ENCODE measurements at regions not wholly inside any gene's neighbourhood (a gene's known extent, or its start where the extent isn't known, plus 50 kb on each side); places are given as distances from the start of the nearest gene placed in this dataset.

- no TSS peak for BruUV-seq (replicated peaks)
- Histone ChIP-seq H3K4me2 (ENCODE audit: low read length) (no peak overlapping the region), H3K4me3 (ENCODE audit: low read depth, low read length, poor library complexity, severe bottlenecking) (no peak overlapping the region), H4K20me1 (ENCODE audit: insufficient read depth, low read length) (no peaks in the 10 kb centered on the region), H3K36me3 (ENCODE audit: insufficient read depth, low read length) (no peaks in the 10 kb centered on the region), H2AFZ (ENCODE audit: low read length) (no peak overlapping the region), H3K27ac (ENCODE audit: low read depth, low read length, poor library complexity, severe bottlenecking) (no peak overlapping the region), H3K4me1 (ENCODE audit: insufficient read depth, low read length, poor library complexity, severe bottlenecking) (no peaks in the 10 kb centered on the region), H3K9me3 (ENCODE audit: low read length) (no peaks in the 10 kb centered on the region), H3K9me2 (ENCODE audit: insufficient read depth, low read length) (no peaks in the 10 kb centered on the region), H3K79me2 (ENCODE audit: insufficient read depth, low read depth, low read length) (no peaks in the 10 kb centered on the region)
- no peak for DNase-seq (ENCODE audit: low spot score)
- ChIA-PET CTCF (ENCODE audit: unreplicated experiment) (no interaction called here), POLR2A (no interaction called here)
- TF ChIP-seq CTCF (conservative IDR thresholded peaks at IDR 0.05; ENCODE audit: low read length) (no peak), EZH2phosphoT487 (IDR thresholded peaks at IDR 0.05; ENCODE audit: borderline replicate concordance, low read depth, low read length) (no peak)
- intact Hi-C loops (cut with micrococcal nuclease; ENCODE audit: unreplicated experiment) = no loop called here
These were observed 197.9 kb downstream of the ANKRD50 start for GRCh38 chr4:124514588-124514987.

DNA sequence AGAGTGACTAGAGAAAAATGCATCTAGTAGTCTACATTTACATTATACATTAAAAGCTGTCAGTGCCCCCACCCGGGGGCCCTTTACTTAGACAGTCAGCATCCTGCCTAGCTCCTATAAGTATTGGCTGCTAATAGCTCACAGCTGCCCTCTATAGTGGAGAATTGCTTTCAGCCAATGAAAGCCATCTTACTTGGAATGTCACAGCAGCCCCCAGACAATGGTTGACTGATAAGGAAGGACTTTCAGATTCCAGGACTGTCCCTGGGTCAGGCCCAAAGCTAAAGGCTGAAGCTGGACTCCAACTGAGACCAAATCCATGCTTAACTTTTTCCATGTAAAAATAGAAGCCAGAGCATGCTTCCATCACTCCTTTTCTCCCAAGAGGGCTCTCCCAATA lies 196.9 kb downstream of the ANKRD50 start:
- no peaks in the 10 kb centered on the region for H3K9me3 ChIP-seq (ENCODE audit: low read length)
- H4K20me1 ChIP-seq (ENCODE audit: insufficient read depth, low read length) = no peaks in the 10 kb centered on the region
- no peaks in the 10 kb centered on the region for H3K79me2 ChIP-seq (ENCODE audit: insufficient read depth, low read depth, low read length)
- no peak overlapping the region for H3K4me3 ChIP-seq (ENCODE audit: low read depth, low read length, poor library complexity, severe bottlenecking)
- H3K4me2 ChIP-seq (ENCODE audit: low read length) = no peak overlapping the region
- intact Hi-C loops (cut with micrococcal nuclease; ENCODE audit: unreplicated experiment) = no loop called here
- no peaks in the 10 kb centered on the region for H3K9me2 ChIP-seq (ENCODE audit: insufficient read depth, low read length)
- POLR2A ChIA-PET = no interaction called here
- peak; percentile 24; the same call in 1 of the 2 replicates for TF ChIP-seq CTCF (conservative IDR thresholded peaks at IDR 0.05; ENCODE audit: low read length)
- TF ChIP-seq EZH2phosphoT487 (IDR thresholded peaks at IDR 0.05; ENCODE audit: borderline replicate concordance, low read depth, low read length) = no peak
- no peaks in the 10 kb centered on the region for H3K4me1 ChIP-seq (ENCODE audit: insufficient read depth, low read length, poor library complexity, severe bottlenecking)
- DNase-seq (ENCODE audit: low spot score) = no peak
- CTCF ChIA-PET (ENCODE audit: unreplicated experiment) = no interaction called here
- no peak overlapping the region for H3K27ac ChIP-seq (ENCODE audit: low read depth, low read length, poor library complexity, severe bottlenecking)
- H2AFZ ChIP-seq (ENCODE audit: low read length) = no peak overlapping the region
- BruUV-seq (replicated peaks) = no TSS peak
- H3K36me3 ChIP-seq (ENCODE audit: insufficient read depth, low read length) = no peaks in the 10 kb centered on the region

DNA sequence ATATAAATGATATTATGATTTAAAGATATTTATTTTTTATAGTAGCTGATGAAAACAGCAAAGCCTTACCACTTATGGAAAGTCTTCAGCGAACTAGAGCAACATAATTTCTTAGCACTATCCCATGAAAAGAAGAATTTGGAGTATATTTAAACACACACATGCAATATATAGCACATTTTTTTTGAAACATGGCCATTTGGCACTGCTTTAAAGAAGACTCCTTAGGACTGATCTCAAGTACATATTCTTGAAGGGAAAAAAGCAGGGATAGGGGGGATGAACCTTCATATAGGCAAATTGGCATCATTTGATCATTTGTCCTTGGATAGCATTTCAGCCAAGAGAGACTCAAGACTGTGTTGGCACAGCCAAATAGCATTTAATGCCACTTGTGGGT lies 193.3 kb downstream of the ANKRD50 start:
- no peak overlapping the region for H3K4me2 ChIP-seq (ENCODE audit: low read length)
- POLR2A ChIA-PET = interaction anchor here (0.7 kb wide), 1 partner anchor 111 kb away, joined by 3 read pairs; no protein-coding TSS in a partner anchor
- H4K20me1 ChIP-seq (ENCODE audit: insufficient read depth, low read length) = no peaks in the 10 kb centered on the region
- no peaks in the 10 kb centered on the region for H3K79me2 ChIP-seq (ENCODE audit: insufficient read depth, low read depth, low read length)
- no peak overlapping the region for H3K27ac ChIP-seq (ENCODE audit: low read depth, low read length, poor library complexity, severe bottlenecking)
- H3K36me3 ChIP-seq (ENCODE audit: insufficient read depth, low read length) = no peaks in the 10 kb centered on the region
- no TSS peak for BruUV-seq (replicated peaks)
- no peaks in the 10 kb centered on the region for H3K9me2 ChIP-seq (ENCODE audit: insufficient read depth, low read length)
- H3K9me3 ChIP-seq (ENCODE audit: low read length) = no peaks in the 10 kb centered on the region
- H3K4me1 ChIP-seq (ENCODE audit: insufficient read depth, low read length, poor library complexity, severe bottlenecking) = no peaks in the 10 kb centered on the region
- TF ChIP-seq EZH2phosphoT487 (IDR thresholded peaks at IDR 0.05; ENCODE audit: borderline replicate concordance, low read depth, low read length) (no peak), CTCF (conservative IDR thresholded peaks at IDR 0.05; ENCODE audit: low read length) (no peak)
- no peak for DNase-seq (ENCODE audit: low spot score)
- no peak overlapping the region for H3K4me3 ChIP-seq (ENCODE audit: low read depth, low read length, poor library complexity, severe bottlenecking)
- CTCF ChIA-PET (ENCODE audit: unreplicated experiment) = no interaction called here
- intact Hi-C loops (cut with micrococcal nuclease; ENCODE audit: unreplicated experiment) = no loop called here
- H2AFZ ChIP-seq (ENCODE audit: low read length) = no peak overlapping the region

Data from OCI-LY7 (cell line).